Activated naive CD4-positive, alpha-beta T cell treated with anti-CD3 and anti-CD28 coated beads for 36 hours (primary cell): ENCODE measurements at regions not wholly inside any gene's neighbourhood (a gene's known extent, or its start where the extent isn't known, plus 50 kb on each side); places are given as distances from the start of the nearest gene placed in this dataset.
"Not testable (repeated sequence)": the region's sequence is repeated elsewhere in the genome, so short reads cannot be mapped to it uniquely, and the experiment has no call there.

Experiments
- CTCF ChIA-PET: fragments of 350-600 bp; sonication (Branson Sonifier 250); formaldehyde crosslinking; loops from one replicate; lab custom pipeline; 2021; ENCODE audit warnings: antibody characterized with exemption; lab: Charles Lee
- DNase-seq: peaks from one replicate; pipeline ENCODE4 v3.0.0-alpha.2; 2020
- H3K27ac Mint-ChIP-seq: one replicate; pipeline ENCODE4 v1.8.0; 2021; ENCODE audit warnings: mild to moderate bottlenecking, mixed read lengths
- H3K27me3 Mint-ChIP-seq: one replicate; pipeline ENCODE4 v1.8.0; 2021; ENCODE audit warnings: low read depth, mixed read lengths
- H3K36me3 Mint-ChIP-seq: one replicate; pipeline ENCODE4 v1.8.0; 2021; ENCODE audit warnings: low read depth, mixed read lengths
- H3K4me1 Mint-ChIP-seq: one replicate; pipeline ENCODE4 v1.8.0; 2021; ENCODE audit warnings: low read depth, mixed read lengths
- H3K4me3 Mint-ChIP-seq: one replicate; pipeline ENCODE4 v1.8.0; 2021; ENCODE audit warnings: mild to moderate bottlenecking, moderate library complexity, mixed read lengths
- H3K9me3 Mint-ChIP-seq: one replicate; pipeline ENCODE4 v1.8.0; 2021; ENCODE audit warnings: mixed read lengths
- intact Hi-C: fragments of 100-400 bp; cut with micrococcal nuclease; formaldehyde crosslinking; loops from one replicate; pipeline ENCODE4 v1.15.1; 2023

DNA sequence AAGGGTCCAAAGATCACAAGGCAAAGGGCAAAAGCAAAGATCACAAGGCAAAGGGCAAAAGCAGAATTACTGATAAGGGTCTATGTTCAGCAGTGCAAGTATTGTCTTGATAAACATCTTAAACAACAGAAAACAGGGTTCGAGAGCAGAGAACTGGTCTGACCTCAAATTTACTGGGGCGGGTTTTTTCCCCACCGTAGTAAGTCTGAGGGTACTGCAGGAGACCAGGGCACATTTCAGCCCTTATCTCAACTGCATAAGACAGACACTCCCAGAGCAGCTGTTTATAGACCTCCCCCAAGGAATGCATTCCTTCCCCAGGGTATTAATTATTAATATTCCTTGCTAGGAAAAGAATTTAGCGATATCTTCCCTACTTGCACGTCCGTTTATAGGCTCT, 61.3 kb downstream of the ZNF860 start:
- H3K36me3 Mint-ChIP-seq, CTCF ChIA-PET, H3K27me3 Mint-ChIP-seq, H3K4me3 Mint-ChIP-seq, DNase-seq, H3K27ac Mint-ChIP-seq, H3K4me1 Mint-ChIP-seq, intact Hi-C loops: not testable (repeated sequence)
- H3K9me3 Mint-ChIP-seq, result peaks cover 16% of the 10 kb centered on the region

GRCh38 chr3:32045091-32045915, 61.1 kb upstream of the GPD1L start:
- Mint-ChIP-seq H3K36me3 (no peaks in the 10 kb centered on the region), H3K27me3 (no peaks in the 10 kb centered on the region), H3K27ac (no peak overlapping the region), H3K4me1 (no peaks in the 10 kb centered on the region), H3K9me3 (peaks cover 18% of the 10 kb centered on the region), H3K4me3 (no peak overlapping the region)
- CTCF ChIA-PET, result interaction anchor here (0.6 to 1.7 kb wide), 3 partner anchors 25 to 1086 kb away, joined by 3 to 9 read pairs (median 3); no protein-coding TSS in a partner anchor
- no peak for DNase-seq
- intact Hi-C loops, result no loop called here

GRCh38 chr3:32046102-32046501, 60.3 kb upstream of the GPD1L start:
- CTCF ChIA-PET, result interaction anchor here (0.6 kb wide), 1 partner anchor 296 kb away, joined by 3 read pairs; no protein-coding TSS in a partner anchor
- Mint-ChIP-seq H3K27ac (no peak overlapping the region), H3K36me3 (no peaks in the 10 kb centered on the region), H3K27me3 (no peaks in the 10 kb centered on the region), H3K4me1 (no peaks in the 10 kb centered on the region), H3K9me3 (peaks cover 18% of the 10 kb centered on the region), H3K4me3 (no peak overlapping the region)
- intact Hi-C loops, result no loop called here
- no peak for DNase-seq

- H3K27me3 Mint-ChIP-seq, result no peaks in the 10 kb centered on the region
- peaks cover 3% of the 10 kb centered on the region for H3K9me3 Mint-ChIP-seq
- no peak for DNase-seq
- H3K4me1 Mint-ChIP-seq, result no peaks in the 10 kb centered on the region
- H3K36me3 Mint-ChIP-seq, result no peaks in the 10 kb centered on the region
- H3K4me3 Mint-ChIP-seq, result no peak overlapping the region
- intact Hi-C loops, result no loop called here
- CTCF ChIA-PET, result no interaction called here
- no peak overlapping the region for H3K27ac Mint-ChIP-seq
These were observed 57.8 kb upstream of the GPD1L start for GRCh38 chr3:32048487-32049182.

DNA sequence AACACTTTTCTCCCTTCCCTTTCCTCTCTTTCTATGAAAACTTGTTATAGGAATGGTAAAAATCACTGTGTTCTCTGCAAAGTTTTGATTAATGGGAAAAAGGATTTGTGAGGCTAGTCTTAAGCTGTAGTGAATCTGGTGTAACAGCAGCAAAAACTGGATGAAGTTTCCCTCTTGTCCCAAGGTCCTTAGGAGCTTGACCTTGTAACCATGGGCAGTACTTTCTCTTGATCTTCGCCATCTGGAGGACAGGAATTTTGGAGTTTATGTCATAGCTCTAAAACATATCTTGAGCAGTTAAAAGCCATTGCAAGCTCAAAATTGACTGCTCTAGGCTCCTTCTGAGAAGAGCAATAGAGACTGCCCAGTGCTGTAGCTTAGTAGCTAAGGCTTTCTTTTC, 56.5 kb upstream of the GPD1L start:
- intact Hi-C loops, result no loop called here
- DNase-seq, result no peak
- Mint-ChIP-seq H3K36me3 (no peaks in the 10 kb centered on the region), H3K4me1 (no peaks in the 10 kb centered on the region), H3K9me3 (peaks cover 3% of the 10 kb centered on the region), H3K27me3 (no peaks in the 10 kb centered on the region), H3K4me3 (no peak overlapping the region), H3K27ac (no peak overlapping the region)
- CTCF ChIA-PET, result no interaction called here

DNA sequence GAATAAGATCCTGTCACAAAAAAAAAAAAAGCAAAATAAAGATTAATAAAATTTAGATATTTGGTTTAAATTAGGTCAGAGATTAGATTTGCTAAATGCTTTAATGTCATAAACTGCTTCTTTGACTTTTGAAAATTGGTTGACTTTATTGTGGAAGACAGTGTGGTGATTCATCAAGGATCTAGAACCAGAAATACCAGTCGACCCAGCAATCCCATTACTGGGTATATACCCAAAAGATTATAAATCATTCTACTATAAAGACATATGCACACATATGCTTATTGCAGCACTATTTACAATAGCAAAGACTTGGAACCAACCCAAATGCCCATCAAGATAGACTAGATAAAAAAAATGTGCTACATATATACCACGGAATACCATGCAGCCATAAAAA, 54.2 kb upstream of the GPD1L start:
- H3K9me3 Mint-ChIP-seq, H3K36me3 Mint-ChIP-seq, H3K27me3 Mint-ChIP-seq, DNase-seq, H3K27ac Mint-ChIP-seq, H3K4me1 Mint-ChIP-seq, H3K4me3 Mint-ChIP-seq, intact Hi-C loops: not testable (repeated sequence)
- CTCF ChIA-PET, result interaction anchor here (0.7 kb wide), 1 partner anchor 1470 kb away, joined by 3 read pairs; no protein-coding TSS in a partner anchor

DNA sequence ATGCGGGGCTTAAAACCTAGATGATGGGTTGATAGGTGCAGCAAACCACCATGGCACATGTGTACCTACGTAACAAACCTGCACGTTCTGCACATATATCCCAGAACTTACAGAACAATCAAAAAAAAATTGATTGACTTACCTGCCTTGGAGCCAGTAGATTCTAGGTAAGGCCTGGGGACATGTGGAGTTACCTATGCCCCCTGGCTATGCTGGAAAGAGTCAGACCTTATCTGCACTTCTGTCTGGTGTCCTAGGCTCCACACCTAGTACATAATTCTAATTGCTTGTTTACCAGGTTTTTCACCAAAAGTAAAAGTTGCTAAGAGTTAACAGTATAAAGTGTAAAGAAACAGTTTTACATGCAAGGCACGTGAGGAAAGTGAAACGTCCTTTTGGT, 53.6 kb upstream of the GPD1L start:
- H3K36me3 Mint-ChIP-seq, DNase-seq, H3K9me3 Mint-ChIP-seq, H3K27me3 Mint-ChIP-seq, H3K4me3 Mint-ChIP-seq, CTCF ChIA-PET, H3K4me1 Mint-ChIP-seq, intact Hi-C loops, H3K27ac Mint-ChIP-seq: not testable (repeated sequence)

- Mint-ChIP-seq H3K4me1 (no peaks in the 10 kb centered on the region), H3K27me3 (no peaks in the 10 kb centered on the region), H3K9me3 (no peaks in the 10 kb centered on the region), H3K4me3 (no peak overlapping the region), H3K27ac (no peak overlapping the region), H3K36me3 (no peaks in the 10 kb centered on the region)
- DNase-seq, result no peak
- CTCF ChIA-PET, result interaction anchor here (0.6 kb wide), 1 partner anchor 40 kb away, joined by 7 read pairs; no protein-coding TSS in a partner anchor
- intact Hi-C loops, result no loop called here
These were observed 49.7 kb upstream of the GPD1L start for GRCh38 chr3:32056559-32057290.
